D721Med (cell line): ENCODE measurements at regions not wholly inside any gene's neighbourhood (a gene's known extent, or its start where the extent isn't known, plus 50 kb on each side); places are given as distances from the start of the nearest gene placed in this dataset.
"Not testable (repeated sequence)": the region's sequence is repeated elsewhere in the genome, so short reads cannot be mapped to it uniquely, and the experiment has no call there.

Experiments used
- DNase-seq: peaks from one replicate; pipeline ENCODE4 v3.0.0; 2011; ENCODE audit warnings: low spot score; ENCODE audit not compliant: insufficient read length
- FAIRE-seq: peaks from 2 replicates; lab custom pipeline; 2011; peaks lifted over from hg19 to GRCh38; lab: Jason Lieb, UNC
- CTCF ChIP-seq: IDR thresholded peaks from 2 replicates; pipeline ENCODE4 v1.5.1; 2012; ENCODE audit warnings: mild to moderate bottlenecking, control low read depth; ENCODE audit not compliant: insufficient read depth; ENCODE audit errors: missing control alignments

- FAIRE-seq (no peak), DNase-seq (no peak)
- no peak for TF ChIP-seq CTCF
Observed at GRCh38 chr12:124648710-124649384, 81.4 kb upstream of the NCOR2 start.

DNA sequence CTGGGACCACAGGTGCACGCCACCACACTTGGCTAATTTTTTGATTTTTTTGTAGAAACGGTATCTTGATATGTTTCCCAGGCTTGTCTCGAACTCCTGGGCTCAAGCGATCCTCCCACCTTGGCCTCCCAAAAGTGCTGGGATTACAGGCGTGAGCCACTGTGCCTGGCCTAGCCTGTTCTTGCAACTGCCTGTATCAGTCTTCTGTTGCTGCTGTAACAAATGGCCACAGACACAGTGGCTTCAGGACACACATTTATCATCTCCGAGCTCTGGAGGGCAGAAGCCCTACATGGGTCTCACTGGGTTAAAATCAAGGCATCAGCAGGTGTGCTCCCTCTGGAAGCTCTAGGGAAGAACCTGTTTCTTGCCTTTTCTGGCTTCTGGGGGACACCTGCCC, 79.9 kb upstream of the NCOR2 start:
- no peak for TF ChIP-seq CTCF

DNA sequence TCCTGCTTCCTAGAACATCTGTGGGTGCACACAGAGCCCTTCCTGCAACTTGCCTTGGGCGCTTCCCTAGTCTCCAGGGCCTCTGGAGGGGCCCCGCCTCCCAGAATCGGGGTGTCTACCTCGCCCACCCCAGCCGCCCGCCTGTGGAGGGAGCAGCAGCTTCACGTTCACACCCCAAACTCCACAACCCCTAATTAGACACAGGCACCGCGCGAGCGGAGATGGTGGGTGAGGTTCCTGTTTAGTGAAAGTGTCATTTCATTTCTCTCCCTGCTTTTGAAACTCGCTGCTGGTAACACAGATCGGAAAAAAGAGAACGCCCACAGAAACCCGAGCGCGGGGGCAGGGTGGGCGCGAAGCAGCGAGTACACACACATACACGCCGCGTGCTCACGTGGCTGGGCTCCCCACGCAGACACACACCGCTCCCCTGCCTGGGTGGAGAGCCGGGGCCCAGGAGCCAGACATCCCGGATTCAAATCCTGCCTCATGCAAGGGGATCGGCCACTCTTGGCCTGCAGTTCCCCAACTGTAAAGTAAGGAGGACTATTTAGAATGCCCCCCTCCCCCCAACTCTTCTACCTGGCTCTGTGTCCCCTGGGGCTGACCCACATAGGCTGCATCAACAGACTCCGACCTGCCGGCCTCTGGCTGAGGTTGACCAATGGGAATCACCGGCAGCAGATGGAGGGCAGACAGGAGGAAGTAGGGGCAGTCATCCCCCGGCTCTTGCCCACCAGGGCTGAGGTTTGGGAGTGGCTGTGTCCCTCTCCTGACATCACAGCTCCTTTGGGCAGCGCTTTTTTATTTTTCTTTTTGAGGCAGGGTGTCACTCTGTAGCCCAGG, 79.2 kb upstream of the NCOR2 start:
- DNase-seq (no peak), FAIRE-seq (no peak)
- TF ChIP-seq CTCF = no peak

More for the DNA sequence above, 79.9 kb upstream of the NCOR2 start:
- no peak for DNase-seq
- no peak for FAIRE-seq

DNA sequence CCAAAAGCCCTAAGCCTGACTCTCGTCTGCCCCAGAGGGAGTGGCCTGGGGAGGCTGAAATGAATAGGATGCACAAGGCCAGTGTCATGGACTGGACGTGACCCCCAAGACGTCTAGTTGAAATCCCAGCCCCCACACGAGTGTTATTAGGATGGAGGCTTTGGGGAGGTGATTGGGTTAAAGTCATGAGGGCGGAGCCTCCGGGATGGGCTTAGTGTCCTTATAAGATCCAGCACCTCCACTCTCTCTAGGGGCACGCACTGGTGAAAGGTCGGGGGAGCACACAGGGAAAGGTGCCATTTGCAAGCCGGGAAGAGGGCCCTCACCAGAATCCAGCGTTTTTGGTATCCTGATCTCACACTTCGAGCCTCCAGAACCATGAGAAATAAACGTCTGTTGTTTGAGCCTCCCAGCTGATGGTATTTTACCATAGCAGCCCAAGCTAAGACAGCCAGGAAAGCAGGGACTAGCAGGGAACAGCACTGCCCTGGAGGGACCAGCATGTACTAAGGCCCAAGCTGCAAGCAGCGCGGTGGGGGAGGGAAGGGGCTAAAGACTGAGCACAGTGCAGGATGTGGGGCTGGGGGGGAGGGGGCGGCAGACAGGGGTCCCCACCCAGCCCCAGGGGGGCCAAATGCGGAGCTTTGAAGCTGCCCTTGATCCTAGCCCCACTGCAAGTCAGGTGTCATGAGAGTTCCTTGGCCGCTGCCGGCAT, 78.3 kb upstream of the NCOR2 start:
- FAIRE-seq (no peak), DNase-seq (no peak)
- TF ChIP-seq CTCF = no peak

DNA sequence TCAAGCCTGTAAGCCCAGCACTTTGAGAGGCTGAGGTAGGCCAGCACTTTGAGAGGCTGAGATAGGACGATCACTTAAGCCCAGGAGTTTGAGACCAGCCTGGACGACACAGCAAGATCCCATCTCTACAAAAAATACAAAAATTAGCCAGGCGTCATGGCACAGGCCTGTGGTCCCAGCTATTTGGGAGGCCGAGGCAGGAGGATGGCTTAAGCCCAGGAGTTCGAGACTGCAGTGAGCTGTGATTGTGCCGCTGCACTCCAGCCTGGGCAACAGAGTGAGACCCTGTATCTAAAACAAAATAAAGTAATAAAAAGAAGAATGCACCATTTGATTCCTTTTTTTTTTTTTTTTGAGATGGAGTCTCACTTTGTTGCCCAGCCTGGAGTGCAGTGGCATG, 76.4 kb upstream of the NCOR2 start:
- DNase-seq, FAIRE-seq: not testable (repeated sequence)

DNA sequence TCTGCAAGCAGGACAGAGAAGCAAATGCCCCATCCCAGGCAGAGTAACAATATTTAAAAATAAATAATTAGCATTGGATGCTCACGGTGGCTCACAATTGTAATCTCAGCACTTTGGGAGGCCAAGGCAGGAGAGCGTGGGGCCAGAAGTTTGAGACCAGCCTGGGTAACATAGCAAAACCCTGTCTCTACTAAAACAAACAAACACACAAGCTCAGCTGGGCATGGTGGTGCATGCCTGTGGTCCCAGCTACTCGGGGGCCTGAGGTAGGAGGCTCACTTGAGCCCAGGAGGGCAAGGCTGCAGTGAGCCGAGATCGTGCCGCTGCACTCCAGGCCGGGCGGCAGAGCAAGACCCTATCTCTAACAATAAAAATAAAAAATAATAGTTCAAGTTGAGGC, 74.7 kb upstream of the NCOR2 start:
- DNase-seq = no peak
- FAIRE-seq = no peak
- TF ChIP-seq CTCF = no peak

GRCh38 chr12:124641591-124641990, 74.2 kb upstream of the NCOR2 start:
- TF ChIP-seq CTCF = no peak
- no peak for FAIRE-seq

More at GRCh38 chr12:124641591-124641990, 74.2 kb upstream of the NCOR2 start:
- no peak for DNase-seq
